Peyer's patch (tissue), 4 donors: ENCODE measurements at regions not wholly inside any gene's neighbourhood (a gene's known extent, or its start where the extent isn't known, plus 50 kb on each side); places are given as distances from the start of the nearest gene placed in this dataset.

Source experiments
- CTCF ChIP-seq, 6 experiments: fragments of 450-650 bp in 4 of 6; fragments of 200-600 bp in 2 of 6; sonication (generic) in 1 of 6; IDR thresholded peaks; one replicate each; pipeline ENCODE4 v1.5.1; 2017 to 2019; ENCODE audit warnings: antibody characterized with exemption in 6 of 6, mild to moderate bottlenecking in 3 of 6, moderate library complexity in 1 of 6
- POLR2A ChIP-seq, 2 donors: fragments of 450-650 bp; IDR thresholded peaks; one replicate each; pipeline ENCODE4 v1.5.1; 2017; ENCODE audit warnings: antibody characterized with exemption in 2 of 2, mild to moderate bottlenecking in 2 of 2, moderate library complexity in 2 of 2

- TF ChIP-seq CTCF (IDR thresholded peaks at IDR 0.05) (no peak), POLR2A (IDR thresholded peaks at IDR 0.05) (no peak)
Observed at GRCh38 chr6:56766139-56766805, 123.6 kb upstream of the DST start.
